Liver (tissue), 7 donors: ENCODE measurements at regions not wholly inside any gene's neighbourhood (a gene's known extent, or its start where the extent isn't known, plus 50 kb on each side); places are given as distances from the start of the nearest gene placed in this dataset.

Source experiments
- DNase-seq: peaks from one replicate; pipeline ENCODE4 v3.0.0-alpha.2; 2017; ENCODE audit warnings: low spot score
- H3K27ac ChIP-seq, 2 donors: one replicate each; pipeline ENCODE4 v1.7.0; 2013; ENCODE audit warnings: inconsistent platforms in 2 of 2, low read length in 2 of 2, control low read depth in 1 of 2, low read depth in 1 of 2, mild to moderate bottlenecking in 1 of 2
- H3K27me3 ChIP-seq, 4 donors: one replicate each; pipeline versions ENCODE4 v1.6.1 to v1.7.0; 2013; ENCODE audit warnings: low read length in 3 of 4, inconsistent platforms in 1 of 4, mild to moderate bottlenecking in 1 of 4, moderate library complexity in 1 of 4; ENCODE audit not compliant: control insufficient read depth in 4 of 4, insufficient read depth in 4 of 4
- H3K36me3 ChIP-seq, 4 donors: one replicate each; pipeline versions ENCODE4 v1.6.1 to v1.7.0; 2013; ENCODE audit warnings: low read length in 3 of 4, mild to moderate bottlenecking in 3 of 4, low read depth in 1 of 4, moderate library complexity in 1 of 4; ENCODE audit not compliant: control insufficient read depth in 4 of 4, insufficient read depth in 3 of 4
- H3K4me1 ChIP-seq, 4 donors: one replicate each; pipeline versions ENCODE4 v1.6.1 to v1.7.0; 2013; ENCODE audit warnings: low read length in 3 of 4, mild to moderate bottlenecking in 3 of 4, moderate library complexity in 1 of 4; ENCODE audit not compliant: control insufficient read depth in 4 of 4, insufficient read depth in 4 of 4
- H3K4me3 ChIP-seq, 3 donors: one replicate each; pipeline versions ENCODE4 v1.6.1 to v1.7.0; 2013; ENCODE audit warnings: low read length in 3 of 3, control low read depth in 1 of 3, low read depth in 1 of 3, mild to moderate bottlenecking in 1 of 3
- H3K9ac ChIP-seq, 2 donors: one replicate each; pipeline ENCODE4 v1.7.0; 2013; ENCODE audit warnings: low read length in 2 of 2, mild to moderate bottlenecking in 2 of 2, moderate library complexity in 2 of 2, control low read depth in 1 of 2, low read depth in 1 of 2
- H3K9me3 ChIP-seq, 4 donors: one replicate each; pipeline versions ENCODE4 v1.6.1 to v1.7.0; 2013; ENCODE audit warnings: low read length in 3 of 4; ENCODE audit not compliant: control insufficient read depth in 4 of 4
- ATF3 ChIP-seq: IDR thresholded peaks from 2 replicates; pipeline ENCODE4 v1.6.1; 2016; ENCODE audit warnings: antibody characterized with exemption
- EGR1 ChIP-seq, 2 donors: IDR thresholded peaks; 2 replicates each; pipeline ENCODE4 v1.6.1; 2016 to 2018; ENCODE audit warnings: antibody characterized with exemption in 2 of 2, low read depth in 2 of 2
- FOXA2 ChIP-seq: IDR thresholded peaks from 2 replicates; pipeline ENCODE4 v1.6.1; 2016; ENCODE audit warnings: antibody characterized with exemption
- GABPA ChIP-seq, 2 donors: IDR thresholded peaks in 1 of 2; conservative IDR thresholded peaks in 1 of 2; 2 replicates each; pipeline ENCODE4 v1.6.1; 2016; ENCODE audit warnings: antibody characterized with exemption in 2 of 2, mild to moderate bottlenecking in 1 of 2, moderate library complexity in 1 of 2
- HNF4A ChIP-seq, 2 donors: conservative IDR thresholded peaks; 2 replicates each; pipeline ENCODE4 v1.6.1; 2016; ENCODE audit warnings: antibody characterized with exemption in 2 of 2, mild to moderate bottlenecking in 2 of 2
- MAX ChIP-seq: IDR thresholded peaks from 2 replicates; pipeline ENCODE4 v1.6.1; 2016; ENCODE audit warnings: antibody characterized with exemption
- RAD21 ChIP-seq, 2 donors: IDR thresholded peaks; 2 replicates each; pipeline ENCODE4 v1.6.1; 2016; ENCODE audit warnings: antibody characterized with exemption in 2 of 2, mild to moderate bottlenecking in 2 of 2
- REST ChIP-seq: IDR thresholded peaks from 2 replicates; pipeline ENCODE4 v1.6.1; 2016; ENCODE audit warnings: antibody characterized with exemption, mild to moderate bottlenecking
- YY1 ChIP-seq: IDR thresholded peaks from 2 replicates; pipeline ENCODE4 v1.6.1; 2016; ENCODE audit warnings: antibody characterized with exemption, mild to moderate bottlenecking
- ZBTB33 ChIP-seq: IDR thresholded peaks from 2 replicates; pipeline ENCODE4 v1.6.1; 2016; ENCODE audit warnings: antibody characterized with exemption
- WGBS: extraction: QIAGEN DNeasy Blood & Tissue Kit; methylation state at CpG from one replicate; pipeline ENCODE4 v1.1.7; 2013; 5-methylcytosine and 5-hydroxymethylcytosine counted together
- donor health status: healthy.
- donor health status: healthy.
- donor health status: healthy.
- donor health status: healthy.

- Histone ChIP-seq H3K4me3 (no peak overlapping the region), H3K9ac (no peak overlapping the region), H3K36me3 (no peaks in the 10 kb centered on the region), H3K9me3 (peaks cover 0 to 10% (median 1%) of the 10 kb centered on the region in 4 donors), H3K27ac (no peak overlapping the region), H3K27me3 (peaks cover 0 to 3% (median 0%) of the 10 kb centered on the region in 4 donors), H3K4me1 (no peaks in the 10 kb centered on the region)
- TF ChIP-seq REST (no peak), EGR1 (IDR thresholded peaks at IDR 0.05; ENCODE audit: low read depth in 2 of 2) (no peak), MAX (no peak), HNF4A (conservative IDR thresholded peaks at IDR 0.05) (no peak)
- WGBS, result 48% methylated on average over 3 of the region's 3 CpGs
- DNase-seq, result no peak
Observed at GRCh38 chr2:21856708-21857107, 732.9 kb downstream of the TDRD15 start.

GRCh38 chr2:21860907-21861306 is 737.1 kb downstream of the TDRD15 start:
- Histone ChIP-seq H3K9ac (no peak overlapping the region), H3K4me1 (no peaks in the 10 kb centered on the region), H3K9me3 (peaks cover 0 to 10% (median 1%) of the 10 kb centered on the region in 4 donors), H3K4me3 (no peak overlapping the region), H3K36me3 (no peaks in the 10 kb centered on the region), H3K27me3 (peaks cover 0 to 3% (median 0%) of the 10 kb centered on the region in 4 donors), H3K27ac (no peak overlapping the region)
- 58% methylated on average over 2 of the region's 2 CpGs for WGBS
- no peak for TF ChIP-seq FOXA2
- TF ChIP-seq GABPA (IDR thresholded peaks at IDR 0.05 in 1 of 2, conservative IDR thresholded peaks at IDR 0.05 in 1 of 2), result no peak
- no peak for TF ChIP-seq ATF3
- TF ChIP-seq RAD21 (IDR thresholded peaks at IDR 0.05), result no peak
- no peak for DNase-seq

- TF ChIP-seq GABPA (IDR thresholded peaks at IDR 0.05 in 1 of 2, conservative IDR thresholded peaks at IDR 0.05 in 1 of 2) (no peak), ZBTB33 (no peak), YY1 (no peak), REST (no peak), RAD21 (IDR thresholded peaks at IDR 0.05) (no peak), ATF3 (no peak), FOXA2 (no peak)
- Histone ChIP-seq H3K36me3 (no peaks in the 10 kb centered on the region), H3K9ac (no peak overlapping the region), H3K9me3 (no peaks in the 10 kb centered on the region), H3K4me3 (no peak overlapping the region), H3K27ac (no peak overlapping the region), H3K4me1 (no peaks in the 10 kb centered on the region), H3K27me3 (peaks cover 0 to 3% (median 0%) of the 10 kb centered on the region in 4 donors)
- 74% methylated on average over 5 of the region's 5 CpGs for WGBS
- no peak for DNase-seq
Observed at GRCh38 chr2:21866316-21866715, 742.5 kb downstream of the TDRD15 start.
